K562 (cell line): ENCODE measurements at regions not wholly inside any gene's neighbourhood (a gene's known extent, or its start where the extent isn't known, plus 50 kb on each side); places are given as distances from the start of the nearest gene placed in this dataset.

Source experiments
- CBX8 ChIP-seq: fragments of 200-600 bp; sonication (generic); IDR thresholded peaks from 2 replicates; pipeline ENCODE4 v1.6.1; 2012; ENCODE audit warnings: borderline replicate concordance, mixed run types, low read depth, mild to moderate bottlenecking, moderate library complexity, mixed read lengths, low read length, control low read depth, inconsistent platforms; ENCODE audit not compliant: poor library complexity, severe bottlenecking; ENCODE audit errors: extremely low read depth
- CTBP1 ChIP-seq: fragments of 450-650 bp; IDR thresholded peaks from 2 replicates; pipeline ENCODE4 v1.6.1; 2016; ENCODE audit warnings: borderline replicate concordance
- GABPB2 ChIP-seq: fragments of 250-450 bp; sonication (Bioruptor Pico); conservative IDR thresholded peaks from 2 replicates; pipeline ENCODE4 v1.5.1; 2021; ENCODE audit warnings: mild to moderate bottlenecking
- KDM2B ChIP-seq: fragments of 250-450 bp; sonication (Bioruptor Pico); IDR thresholded peaks from 2 replicates; pipeline ENCODE4 v1.8.0; 2021; ENCODE audit warnings: mild to moderate bottlenecking, moderate library complexity
- MCM5 ChIP-seq: fragments of 450-650 bp; IDR thresholded peaks from 2 replicates; pipeline ENCODE4 v1.6.1; 2016; ENCODE audit warnings: low read depth
- NR1H2 ChIP-seq: sonication (generic); formaldehyde crosslinking; IDR thresholded peaks from 2 replicates; pipeline ENCODE4 v1.4.0; 2020; ENCODE audit warnings: mild to moderate bottlenecking, missing genetic modification reagents
- POLR2B ChIP-seq: fragments of 450-650 bp; IDR thresholded peaks from 2 replicates; pipeline ENCODE4 v1.6.1; 2018; ENCODE audit warnings: low read depth; ENCODE audit not compliant: partially characterized antibody
- PPARD ChIP-seq: fragments of 250-450 bp; sonication (Bioruptor Pico); IDR thresholded peaks from 2 replicates; pipeline ENCODE4 v1.8.0; 2022; ENCODE audit warnings: inconsistent platforms, mild to moderate bottlenecking, moderate library complexity
- RBM22 ChIP-seq: fragments of 200-400 bp; formaldehyde crosslinking; IDR thresholded peaks from 2 replicates; pipeline ENCODE4 v1.6.1; 2018; ENCODE audit warnings: low read length, low read depth; ENCODE audit not compliant: poor library complexity, severe bottlenecking
- RBM34 ChIP-seq: fragments of 200-400 bp; formaldehyde crosslinking; IDR thresholded peaks from 2 replicates; pipeline ENCODE4 v1.6.1; 2018; ENCODE audit warnings: low read length, borderline replicate concordance; ENCODE audit not compliant: insufficient read depth
- RCOR1 ChIP-seq, 2 experiments: IDR thresholded peaks; 2 replicates each; pipeline ENCODE4 v1.6.1; 2012; ENCODE audit warnings: low read depth in 2 of 2, low read length in 2 of 2, borderline replicate concordance in 1 of 2, improper control_type of control experiment in 1 of 2
- RFX7 ChIP-seq: fragments of 250-450 bp; sonication (Bioruptor Pico); IDR thresholded peaks from 2 replicates; pipeline ENCODE4 v1.5.1; 2021; ENCODE audit warnings: mild to moderate bottlenecking
- SMAD1 ChIP-seq: fragments of 150-350 bp; IDR thresholded peaks from 2 replicates; pipeline ENCODE4 v1.6.1; 2014; ENCODE audit warnings: low read length, low read depth; ENCODE audit not compliant: partially characterized antibody
- SRSF9 ChIP-seq: fragments of 200-400 bp; formaldehyde crosslinking; IDR thresholded peaks from 2 replicates; pipeline ENCODE4 v1.6.1; 2017; ENCODE audit warnings: low read depth, low read length, borderline replicate concordance
- THRA ChIP-seq: fragments of 450-650 bp; IDR thresholded peaks from 2 replicates; pipeline ENCODE4 v1.6.1; 2017; ENCODE audit warnings: mild to moderate bottlenecking, moderate library complexity
- U2AF2 ChIP-seq: fragments of 200-400 bp; formaldehyde crosslinking; optimal IDR thresholded peaks from 2 replicates; pipeline ENCODE3; 2017; ENCODE audit warnings: low read depth, mild to moderate bottlenecking, low read length
- ZNF3 ChIP-seq: fragments of 250-450 bp; sonication (Bioruptor Pico); IDR thresholded peaks from 2 replicates; pipeline ENCODE4 v1.5.0; 2021; ENCODE audit warnings: mild to moderate bottlenecking, moderate library complexity
- ZNF766 ChIP-seq: fragments of 200-800 bp; sonication (Bioruptor generic); conservative IDR thresholded peaks from 2 replicates; pipeline ENCODE4 v1.6.1; 2016; ENCODE audit warnings: missing genetic modification characterization, missing compliant biosample characterization
- TF ChIP-seq, protein P1 (sequence below): fragments of 450-650 bp; IDR thresholded peaks from 2 replicates; pipeline ENCODE4 v1.6.1; 2016
- TF ChIP-seq, protein P2 (sequence below): fragments of 450-650 bp; IDR thresholded peaks from 2 replicates; pipeline ENCODE4 v1.6.1; 2014; ENCODE audit warnings: low read depth, mild to moderate bottlenecking, moderate library complexity, borderline replicate concordance
- TF ChIP-seq, protein P3 (sequence below): fragments of 250-450 bp; sonication (Bioruptor Pico); IDR thresholded peaks from 2 replicates; pipeline ENCODE4 v1.9.0; 2021; ENCODE audit warnings: mild to moderate bottlenecking
- TF ChIP-seq, protein P4 (sequence below): conservative IDR thresholded peaks from 2 replicates; pipeline ENCODE4 v1.6.1; 2011; ENCODE audit warnings: low read depth, mild to moderate bottlenecking, low read length; ENCODE audit not compliant: control insufficient read depth
- TF ChIP-seq, protein P5 (sequence below): fragments of 250-450 bp; sonication (Bioruptor Pico); IDR thresholded peaks from 2 replicates; pipeline ENCODE4 v1.5.1; 2021; ENCODE audit warnings: mild to moderate bottlenecking

DNA sequence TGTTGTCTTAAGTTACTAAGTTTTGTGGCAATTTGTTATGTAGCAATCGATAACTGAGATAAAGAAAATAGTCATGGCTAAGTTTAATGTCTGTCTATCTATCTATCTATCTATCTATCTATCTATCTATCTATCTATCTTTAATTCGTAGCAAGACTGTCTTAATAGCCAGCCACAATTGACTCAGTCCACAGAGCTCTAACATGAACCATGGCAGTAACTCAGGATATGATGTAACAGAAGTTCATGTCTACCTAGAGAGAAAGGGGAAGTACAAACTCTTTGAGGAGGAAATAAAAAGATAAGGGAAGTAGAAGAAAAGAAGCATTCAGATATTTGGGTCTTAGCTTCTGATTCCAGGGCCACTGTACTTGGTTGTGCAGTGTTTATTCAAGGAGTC is 61.5 kb upstream of the FNDC3B start (continued):
- TF ChIP-seq U2AF2 = no peak
- TF ChIP-seq, protein P1, sequence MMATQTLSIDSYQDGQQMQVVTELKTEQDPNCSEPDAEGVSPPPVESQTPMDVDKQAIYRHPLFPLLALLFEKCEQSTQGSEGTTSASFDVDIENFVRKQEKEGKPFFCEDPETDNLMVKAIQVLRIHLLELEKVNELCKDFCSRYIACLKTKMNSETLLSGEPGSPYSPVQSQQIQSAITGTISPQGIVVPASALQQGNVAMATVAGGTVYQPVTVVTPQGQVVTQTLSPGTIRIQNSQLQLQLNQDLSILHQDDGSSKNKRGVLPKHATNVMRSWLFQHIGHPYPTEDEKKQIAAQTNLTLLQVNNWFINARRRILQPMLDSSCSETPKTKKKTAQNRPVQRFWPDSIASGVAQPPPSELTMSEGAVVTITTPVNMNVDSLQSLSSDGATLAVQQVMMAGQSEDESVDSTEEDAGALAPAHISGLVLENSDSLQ = no peak
- TF ChIP-seq RBM34 = no peak
- TF ChIP-seq, protein P2, sequence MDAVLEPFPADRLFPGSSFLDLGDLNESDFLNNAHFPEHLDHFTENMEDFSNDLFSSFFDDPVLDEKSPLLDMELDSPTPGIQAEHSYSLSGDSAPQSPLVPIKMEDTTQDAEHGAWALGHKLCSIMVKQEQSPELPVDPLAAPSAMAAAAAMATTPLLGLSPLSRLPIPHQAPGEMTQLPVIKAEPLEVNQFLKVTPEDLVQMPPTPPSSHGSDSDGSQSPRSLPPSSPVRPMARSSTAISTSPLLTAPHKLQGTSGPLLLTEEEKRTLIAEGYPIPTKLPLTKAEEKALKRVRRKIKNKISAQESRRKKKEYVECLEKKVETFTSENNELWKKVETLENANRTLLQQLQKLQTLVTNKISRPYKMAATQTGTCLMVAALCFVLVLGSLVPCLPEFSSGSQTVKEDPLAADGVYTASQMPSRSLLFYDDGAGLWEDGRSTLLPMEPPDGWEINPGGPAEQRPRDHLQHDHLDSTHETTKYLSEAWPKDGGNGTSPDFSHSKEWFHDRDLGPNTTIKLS = no peak
- TF ChIP-seq PPARD (CRISPR knock-in tag) = no peak
- TF ChIP-seq ZNF766 (CRISPR knock-in tag) = no peak; the same call in 1 of the 2 replicates
- TF ChIP-seq, protein P3, sequence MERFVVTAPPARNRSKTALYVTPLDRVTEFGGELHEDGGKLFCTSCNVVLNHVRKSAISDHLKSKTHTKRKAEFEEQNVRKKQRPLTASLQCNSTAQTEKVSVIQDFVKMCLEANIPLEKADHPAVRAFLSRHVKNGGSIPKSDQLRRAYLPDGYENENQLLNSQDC (CRISPR knock-in tag) = no peak
- no peak for TF ChIP-seq RFX7 (CRISPR knock-in tag)
- no peak for TF ChIP-seq SMAD1
- TF ChIP-seq THRA = no peak
- no peak for TF ChIP-seq RBM22
- no peak for TF ChIP-seq KDM2B (CRISPR knock-in tag)
- TF ChIP-seq, protein P4, sequence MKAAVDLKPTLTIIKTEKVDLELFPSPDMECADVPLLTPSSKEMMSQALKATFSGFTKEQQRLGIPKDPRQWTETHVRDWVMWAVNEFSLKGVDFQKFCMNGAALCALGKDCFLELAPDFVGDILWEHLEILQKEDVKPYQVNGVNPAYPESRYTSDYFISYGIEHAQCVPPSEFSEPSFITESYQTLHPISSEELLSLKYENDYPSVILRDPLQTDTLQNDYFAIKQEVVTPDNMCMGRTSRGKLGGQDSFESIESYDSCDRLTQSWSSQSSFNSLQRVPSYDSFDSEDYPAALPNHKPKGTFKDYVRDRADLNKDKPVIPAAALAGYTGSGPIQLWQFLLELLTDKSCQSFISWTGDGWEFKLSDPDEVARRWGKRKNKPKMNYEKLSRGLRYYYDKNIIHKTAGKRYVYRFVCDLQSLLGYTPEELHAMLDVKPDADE = no peak
- TF ChIP-seq CTBP1 = peak; percentile 49; the same call in 1 of the 2 replicates
- TF ChIP-seq NR1H2 (CRISPR knock-in tag) = no peak
- no peak for TF ChIP-seq GABPB2 (CRISPR knock-in tag)
- TF ChIP-seq ZNF3 (CRISPR knock-in tag) = no peak
- no peak for TF ChIP-seq POLR2B
- no peak for TF ChIP-seq MCM5
- TF ChIP-seq CBX8 = no peak
- TF ChIP-seq RCOR1 (IDR thresholded peaks at IDR 0.05; ENCODE audit: borderline replicate concordance in 1 of 2, low read depth in 2 of 2, low read length in 2 of 2) = no peak
- TF ChIP-seq, protein P5, sequence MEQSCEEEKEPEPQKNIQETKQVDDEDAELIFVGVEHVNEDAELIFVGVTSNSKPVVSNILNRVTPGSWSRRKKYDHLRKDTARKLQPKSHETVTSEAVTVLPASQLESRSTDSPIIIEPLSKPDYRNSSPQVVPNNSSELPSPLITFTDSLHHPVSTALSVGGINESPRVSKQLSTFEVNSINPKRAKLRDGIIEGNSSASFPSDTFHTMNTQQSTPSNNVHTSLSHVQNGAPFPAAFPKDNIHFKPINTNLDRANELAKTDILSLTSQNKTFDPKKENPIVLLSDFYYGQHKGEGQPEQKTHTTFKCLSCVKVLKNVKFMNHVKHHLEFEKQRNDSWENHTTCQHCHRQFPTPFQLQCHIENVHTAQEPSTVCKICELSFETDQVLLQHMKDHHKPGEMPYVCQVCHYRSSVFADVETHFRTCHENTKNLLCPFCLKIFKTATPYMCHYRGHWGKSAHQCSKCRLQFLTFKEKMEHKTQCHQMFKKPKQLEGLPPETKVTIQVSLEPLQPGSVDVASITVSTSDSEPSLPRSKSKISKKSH (CRISPR knock-in tag) = no peak
- no peak for TF ChIP-seq SRSF9
